Esophagus muscularis mucosa (tissue), 4 donors: ENCODE measurements at regions not wholly inside any gene's neighbourhood (a gene's known extent, or its start where the extent isn't known, plus 50 kb on each side); places are given as distances from the start of the nearest gene placed in this dataset.

ENCODE experiments used
- DNase-seq: peaks from one replicate; pipeline ENCODE4 v3.0.0-alpha.2; 2017; ENCODE audit errors: extremely low spot score
- H3K27ac ChIP-seq, 4 donors: fragments of 200-600 bp; sonication (generic); replicated peaks in 1 of 4; 1 replicate in 3 of 4; 2 replicates in 1 of 4; pipeline ENCODE4 v1.5.1; 2016 to 2019; ENCODE audit warnings: mild to moderate bottlenecking in 1 of 4
- H3K27me3 ChIP-seq, 4 donors: fragments of 200-600 bp; sonication (generic); one replicate each; pipeline versions ENCODE4 v1.5.1 to v1.6.0; 2016 to 2019
- H3K36me3 ChIP-seq, 4 donors: fragments of 200-600 bp; sonication (generic); one replicate each; pipeline ENCODE4 v1.5.1; 2016 to 2019
- H3K4me1 ChIP-seq, 4 donors: fragments of 200-600 bp; sonication (generic); one replicate each; pipeline ENCODE4 v1.5.1; 2016 to 2019
- H3K4me3 ChIP-seq, 4 donors: fragments of 200-600 bp; sonication (generic); 1 replicate in 2 of 4; 2 replicates in 2 of 4; pipeline ENCODE4 v1.5.1; 2016 to 2019; ENCODE audit warnings: mild to moderate bottlenecking in 4 of 4, moderate library complexity in 1 of 4
- H3K9me3 ChIP-seq, 4 donors: fragments of 200-600 bp; sonication (generic); 1 replicate in 3 of 4; 2 replicates in 1 of 4; pipeline ENCODE4 v1.5.1; 2016 to 2019
- EP300 ChIP-seq: sonication (generic); formaldehyde crosslinking; IDR thresholded peaks from one replicate; pipeline ENCODE4 v1.6.1; 2017; ENCODE audit warnings: antibody characterized with exemption
- POLR2A ChIP-seq: fragments of 450-650 bp; IDR thresholded peaks from one replicate; pipeline ENCODE4 v1.6.1; 2017; ENCODE audit warnings: antibody characterized with exemption, moderate library complexity, mild to moderate bottlenecking, low read depth
- POLR2AphosphoS5 ChIP-seq, 2 donors: sonication (generic); formaldehyde crosslinking; IDR thresholded peaks; one replicate each; pipeline ENCODE4 v1.6.1; 2017; ENCODE audit warnings: antibody characterized with exemption in 2 of 2
- WGBS: methylation state at CpG from one replicate; pipeline ENCODE4 v1.1.5; 2018; 5-methylcytosine and 5-hydroxymethylcytosine counted together
- intact Hi-C: fragments of 100-400 bp; cut with DNase I; formaldehyde crosslinking; loops from one replicate; pipeline ENCODE4 v1.15.1; 2023
- TF ChIP-seq, protein P1 (sequence below), 3 experiments: fragments of 200-600 bp in 2 of 3; fragments of 450-650 bp in 1 of 3; sonication (generic) in 2 of 3; IDR thresholded peaks; one replicate each; pipeline ENCODE4 v1.5.1; 2017 to 2019; ENCODE audit warnings: antibody characterized with exemption in 3 of 3, mild to moderate bottlenecking in 2 of 3, moderate library complexity in 1 of 3

DNA sequence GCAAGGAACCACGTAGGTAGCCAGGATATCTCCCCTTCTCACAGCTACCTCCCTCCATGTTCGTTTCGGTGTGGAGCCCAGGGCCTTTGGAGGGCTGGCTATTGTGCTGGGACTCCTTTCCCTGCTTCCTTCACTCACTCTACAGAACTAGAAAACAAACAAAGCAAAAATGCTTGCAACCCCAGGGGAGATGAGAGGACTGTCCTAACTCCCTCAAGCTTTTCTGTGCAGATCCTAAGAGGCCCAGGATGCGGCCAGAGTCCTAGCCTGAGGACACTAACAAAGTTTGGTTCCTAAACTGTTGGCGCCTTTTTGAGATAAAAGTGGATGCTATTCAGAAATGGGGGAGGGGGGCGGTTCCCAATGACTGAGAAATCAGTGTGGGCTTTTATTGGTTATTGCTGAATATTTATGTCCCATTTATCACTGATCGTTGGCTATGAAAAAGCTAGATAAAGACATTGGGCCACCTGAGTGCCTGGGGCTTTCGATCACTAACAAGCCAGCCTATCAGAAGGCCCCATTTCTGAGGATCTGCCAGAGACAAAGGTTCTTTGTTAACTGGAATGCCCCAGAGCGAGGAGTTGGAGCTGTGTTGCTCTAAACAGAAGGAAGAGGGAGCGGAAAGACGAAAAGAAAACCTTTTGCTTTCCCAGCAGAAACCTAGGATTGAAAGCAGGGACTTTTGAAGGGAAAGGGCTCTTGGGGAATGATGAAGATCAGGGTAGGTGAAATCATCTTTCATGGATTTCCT lies 95.2 kb upstream of the EGR2 start:
- 81% methylated on average over 11 of the region's 11 CpGs for WGBS
- Histone ChIP-seq H3K36me3 (no peaks in the 10 kb centered on the region), H3K4me3 (no peak overlapping the region), H3K9me3 (no peaks in the 10 kb centered on the region), H3K4me1 (peaks cover 0 to 9% (median 1%) of the 10 kb centered on the region in 4 donors), H3K27me3 (no peaks in the 10 kb centered on the region), H3K27ac (no peak overlapping the region)
- no peak for DNase-seq
- no peak for TF ChIP-seq POLR2A
- intact Hi-C loops, result no loop called here

GRCh38 chr10:62907470-62908212 lies 91.5 kb upstream of the EGR2 start:
- no peaks in the 10 kb centered on the region for H3K36me3 ChIP-seq
- DNase-seq, result no peak
- TF ChIP-seq, protein P1, sequence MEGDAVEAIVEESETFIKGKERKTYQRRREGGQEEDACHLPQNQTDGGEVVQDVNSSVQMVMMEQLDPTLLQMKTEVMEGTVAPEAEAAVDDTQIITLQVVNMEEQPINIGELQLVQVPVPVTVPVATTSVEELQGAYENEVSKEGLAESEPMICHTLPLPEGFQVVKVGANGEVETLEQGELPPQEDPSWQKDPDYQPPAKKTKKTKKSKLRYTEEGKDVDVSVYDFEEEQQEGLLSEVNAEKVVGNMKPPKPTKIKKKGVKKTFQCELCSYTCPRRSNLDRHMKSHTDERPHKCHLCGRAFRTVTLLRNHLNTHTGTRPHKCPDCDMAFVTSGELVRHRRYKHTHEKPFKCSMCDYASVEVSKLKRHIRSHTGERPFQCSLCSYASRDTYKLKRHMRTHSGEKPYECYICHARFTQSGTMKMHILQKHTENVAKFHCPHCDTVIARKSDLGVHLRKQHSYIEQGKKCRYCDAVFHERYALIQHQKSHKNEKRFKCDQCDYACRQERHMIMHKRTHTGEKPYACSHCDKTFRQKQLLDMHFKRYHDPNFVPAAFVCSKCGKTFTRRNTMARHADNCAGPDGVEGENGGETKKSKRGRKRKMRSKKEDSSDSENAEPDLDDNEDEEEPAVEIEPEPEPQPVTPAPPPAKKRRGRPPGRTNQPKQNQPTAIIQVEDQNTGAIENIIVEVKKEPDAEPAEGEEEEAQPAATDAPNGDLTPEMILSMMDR (IDR thresholded peaks at IDR 0.05), result no peak
- TF ChIP-seq EP300 (no peak), POLR2A (no peak), POLR2AphosphoS5 (IDR thresholded peaks at IDR 0.05) (no peak)
- WGBS, result 84% methylated on average over 8 of the region's 8 CpGs
- intact Hi-C loops, result no loop called here
- no peaks in the 10 kb centered on the region for H3K9me3 ChIP-seq
- H3K4me3 ChIP-seq, result no peak overlapping the region
- no peak overlapping the region for H3K27ac ChIP-seq
- no peaks in the 10 kb centered on the region for H3K4me1 ChIP-seq
- no peaks in the 10 kb centered on the region for H3K27me3 ChIP-seq

DNA sequence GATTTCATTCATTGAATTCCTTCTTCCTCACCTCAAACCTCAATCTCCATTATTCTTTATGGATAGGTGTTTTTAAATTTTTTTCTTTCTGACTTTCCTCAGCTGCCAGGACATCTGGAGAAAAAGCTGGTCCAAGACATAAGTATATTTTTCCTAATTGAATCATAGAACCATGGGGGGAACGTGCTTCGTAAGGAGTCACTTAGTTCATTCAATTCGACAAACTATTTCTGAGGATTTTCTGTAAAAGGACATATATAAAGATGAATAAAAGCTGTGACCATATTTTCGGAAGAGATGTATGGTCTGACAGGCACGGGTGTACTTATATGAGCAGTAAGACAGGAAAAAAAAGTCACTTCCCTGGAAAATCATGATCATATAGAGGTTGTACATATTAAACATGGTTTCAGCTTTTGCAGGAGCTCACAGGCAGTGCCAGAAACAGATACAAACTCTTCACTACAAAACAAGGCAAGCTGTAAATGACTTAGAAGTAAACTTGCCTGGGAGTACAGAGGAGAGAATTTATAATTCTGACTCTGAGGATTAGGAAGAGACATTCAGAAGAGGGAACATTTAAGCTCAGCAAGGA lies 88.2 kb upstream of the EGR2 start:
- TF ChIP-seq POLR2AphosphoS5 (IDR thresholded peaks at IDR 0.05) (no peak), POLR2A (no peak), EP300 (no peak)
- TF ChIP-seq, protein P1 (IDR thresholded peaks at IDR 0.05), result no peak
- H3K27me3 ChIP-seq, result no peaks in the 10 kb centered on the region
- H3K4me1 ChIP-seq, result no peaks in the 10 kb centered on the region
- intact Hi-C loops, result no loop called here
- peaks cover 0 to 5% (median 0%) of the 10 kb centered on the region in 4 donors for H3K9me3 ChIP-seq
- no peak for DNase-seq
- 75% methylated on average over 5 of the region's 5 CpGs for WGBS
- H3K27ac ChIP-seq, result no peak overlapping the region
- no peaks in the 10 kb centered on the region for H3K36me3 ChIP-seq
- H3K4me3 ChIP-seq, result no peak overlapping the region

DNA sequence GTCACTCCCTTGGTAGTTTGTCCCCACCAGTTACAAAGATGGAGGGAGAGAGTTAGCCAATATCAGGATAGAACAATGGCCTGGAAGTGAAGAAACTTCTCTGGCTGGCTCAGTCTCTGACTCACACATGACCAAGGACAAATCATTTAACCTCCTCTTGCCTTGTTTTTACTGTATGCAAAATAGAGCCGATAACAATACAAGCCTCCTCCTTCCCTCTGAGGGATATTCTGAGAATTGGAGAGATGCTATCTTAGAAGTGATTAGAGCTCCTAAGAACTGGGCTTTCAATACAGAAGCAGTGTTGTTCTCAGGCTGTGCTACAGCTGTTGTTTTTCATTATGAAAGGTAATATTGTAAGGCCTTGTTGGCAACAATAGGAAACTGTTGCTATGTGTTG lies 87.7 kb upstream of the EGR2 start:
- DNase-seq, result no peak
- Histone ChIP-seq H3K9me3 (peaks cover 0 to 5% (median 0%) of the 10 kb centered on the region in 4 donors), H3K27ac (no peak overlapping the region), H3K4me1 (no peaks in the 10 kb centered on the region), H3K4me3 (no peak overlapping the region), H3K36me3 (no peaks in the 10 kb centered on the region), H3K27me3 (no peaks in the 10 kb centered on the region)
- WGBS, result 50% methylated on average over 1 of the region's 1 CpG
- intact Hi-C loops, result no loop called here
- TF ChIP-seq POLR2A, result no peak
- no peak for TF ChIP-seq POLR2AphosphoS5 (IDR thresholded peaks at IDR 0.05)
- TF ChIP-seq EP300, result no peak
- TF ChIP-seq, protein P1 (IDR thresholded peaks at IDR 0.05), result no peak

DNA sequence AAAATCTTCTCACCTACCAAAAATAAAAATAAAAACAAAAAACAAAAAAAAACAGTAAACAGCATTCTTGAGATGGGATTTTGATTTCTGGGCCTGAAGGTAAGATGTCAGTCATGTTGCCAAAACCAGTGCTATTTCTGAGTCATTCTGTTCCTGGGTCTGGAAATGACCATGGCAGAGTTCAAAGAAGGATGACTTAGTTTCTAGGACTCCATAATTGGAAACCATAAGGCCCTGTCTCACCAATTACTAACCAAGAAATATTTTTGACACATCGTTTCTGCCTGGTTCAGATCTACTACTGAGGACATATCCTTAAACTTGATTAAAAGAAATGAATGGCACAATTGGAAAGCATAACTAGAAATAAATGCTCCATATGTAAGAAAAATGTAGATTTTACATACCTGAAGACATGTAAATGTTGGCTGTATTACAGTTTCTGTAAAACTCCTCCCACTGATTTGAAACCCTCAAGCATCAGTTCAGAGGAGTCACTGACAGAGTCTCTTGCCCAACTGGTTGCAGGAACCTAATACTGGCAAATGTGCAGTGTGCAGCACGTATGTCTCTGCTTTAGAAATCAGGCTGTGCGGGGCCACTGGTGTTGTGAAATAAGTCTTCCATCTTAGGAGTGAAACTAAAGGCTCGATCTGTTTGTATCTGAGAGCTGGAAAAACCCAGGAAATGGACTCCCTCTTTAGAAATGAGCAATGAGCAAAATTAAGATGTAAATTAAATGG lies 84.8 kb upstream of the EGR2 start:
- Histone ChIP-seq H3K4me1 (no peaks in the 10 kb centered on the region), H3K4me3 (no peak overlapping the region), H3K27me3 (no peaks in the 10 kb centered on the region), H3K27ac (no peak overlapping the region), H3K9me3 (peaks cover 0 to 5% (median 0%) of the 10 kb centered on the region in 4 donors), H3K36me3 (no peaks in the 10 kb centered on the region)
- intact Hi-C loops, result no loop called here
- TF ChIP-seq EP300, result no peak
- TF ChIP-seq, protein P1 (IDR thresholded peaks at IDR 0.05), result no peak
- TF ChIP-seq POLR2AphosphoS5 (IDR thresholded peaks at IDR 0.05), result no peak
- no peak for TF ChIP-seq POLR2A
- DNase-seq, result no peak
- WGBS, result 80% methylated on average over 4 of the region's 4 CpGs
